Testis (tissue), 2 donors: ENCODE measurements at regions not wholly inside any gene's neighbourhood (a gene's known extent, or its start where the extent isn't known, plus 50 kb on each side); places are given as distances from the start of the nearest gene placed in this dataset.

Experiments
- DNase-seq: peaks from one replicate; pipeline ENCODE4 v3.0.0-alpha.2; 2019
- H3K27ac ChIP-seq, 2 donors: fragments of 200-600 bp; sonication (generic); one replicate each; pipeline ENCODE4 v1.5.1; 2019
- H3K27me3 ChIP-seq: fragments of 200-600 bp; sonication (generic); one replicate; pipeline ENCODE4 v1.5.1; 2019
- H3K36me3 ChIP-seq: fragments of 200-600 bp; sonication (generic); one replicate; pipeline ENCODE4 v1.5.1; 2017; ENCODE audit warnings: low read depth; ENCODE audit errors: missing control alignments
- H3K4me1 ChIP-seq: fragments of 200-600 bp; sonication (generic); one replicate; pipeline ENCODE4 v1.5.1; 2019
- H3K4me3 ChIP-seq, 2 donors: fragments of 200-600 bp; sonication (generic); one replicate each; pipeline ENCODE4 v1.5.1; 2017 to 2019
- H3K9me3 ChIP-seq: fragments of 200-600 bp; sonication (generic); one replicate; pipeline ENCODE4 v1.5.1; 2017
- CTCF ChIP-seq, 3 experiments: fragments of 450-650 bp in 2 of 3; fragments of 200-600 bp in 1 of 3; sonication (generic) in 1 of 3; IDR thresholded peaks; one replicate each; pipeline ENCODE4 v1.5.1; 2016 to 2019; ENCODE audit warnings: antibody characterized with exemption in 3 of 3, mild to moderate bottlenecking in 2 of 3, moderate library complexity in 1 of 3
- POLR2A ChIP-seq: fragments of 450-650 bp; IDR thresholded peaks from one replicate; pipeline ENCODE4 v1.6.1; 2017; ENCODE audit warnings: antibody characterized with exemption, mild to moderate bottlenecking, moderate library complexity
- WGBS, 2 donors: methylation state at CpG; one replicate each; pipeline ENCODE4 v1.1.5; 2018; 5-methylcytosine and 5-hydroxymethylcytosine counted together
- intact Hi-C: fragments of 100-400 bp; cut with DNase I; formaldehyde crosslinking; loops from one replicate; pipeline ENCODE4 v1.15.1; 2023; ENCODE audit warnings: low total_unique reads

GRCh38 chr1:60419023-60419422 is 345.5 kb upstream of the C1orf87 start:
- no peak for DNase-seq
- Histone ChIP-seq H3K4me1 (no peaks in the 10 kb centered on the region), H3K9me3 (no peaks in the 10 kb centered on the region)

GRCh38 chr1:60415696-60416095 is 342.1 kb upstream of the C1orf87 start:
- intact Hi-C loops = no loop called here
- no peaks in the 10 kb centered on the region for H3K4me1 ChIP-seq
- TF ChIP-seq CTCF (IDR thresholded peaks at IDR 0.05) (no peak), POLR2A (no peak)

More at GRCh38 chr1:60419023-60419422, 345.5 kb upstream of the C1orf87 start:
- intact Hi-C loops = no loop called here
- no peak overlapping the region for H3K4me3 ChIP-seq
- no peaks in the 10 kb centered on the region for H3K27me3 ChIP-seq
- no peak overlapping the region for H3K27ac ChIP-seq
- WGBS, 2 donors = 89 to 97% methylated on average over 1 of the region's 1 CpG
- H3K36me3 ChIP-seq = no peaks in the 10 kb centered on the region
- TF ChIP-seq CTCF (IDR thresholded peaks at IDR 0.05) = no peak
- TF ChIP-seq POLR2A = no peak

GRCh38 chr1:60413091-60413490 is 339.5 kb upstream of the C1orf87 start:
- H3K9me3 ChIP-seq = no peaks in the 10 kb centered on the region
- TF ChIP-seq CTCF (IDR thresholded peaks at IDR 0.05) (no peak), POLR2A (no peak)
- no peaks in the 10 kb centered on the region for H3K4me1 ChIP-seq
- no peak overlapping the region for H3K27ac ChIP-seq
- H3K27me3 ChIP-seq = no peaks in the 10 kb centered on the region
- DNase-seq = no peak
- WGBS, 2 donors = 52 to 56% methylated on average over 1 of the region's 1 CpG
- no peak overlapping the region for H3K4me3 ChIP-seq
- no peaks in the 10 kb centered on the region for H3K36me3 ChIP-seq
- intact Hi-C loops = no loop called here

More at GRCh38 chr1:60415696-60416095, 342.1 kb upstream of the C1orf87 start:
- Histone ChIP-seq H3K27ac (no peak overlapping the region), H3K9me3 (no peaks in the 10 kb centered on the region), H3K4me3 (no peak overlapping the region), H3K36me3 (no peaks in the 10 kb centered on the region), H3K27me3 (no peaks in the 10 kb centered on the region)
- DNase-seq = no peak

- intact Hi-C loops = no loop called here
- Histone ChIP-seq H3K9me3 (no peaks in the 10 kb centered on the region), H3K36me3 (no peaks in the 10 kb centered on the region), H3K27ac (no peak overlapping the region), H3K27me3 (no peaks in the 10 kb centered on the region), H3K4me3 (no peak overlapping the region), H3K4me1 (no peaks in the 10 kb centered on the region)
- 55 to 58% methylated on average over 2 of the region's 2 CpGs for WGBS, 2 donors
- no peak for DNase-seq
- no peak for TF ChIP-seq CTCF (IDR thresholded peaks at IDR 0.05)
Measured at GRCh38 chr1:60411591-60411990, 338.0 kb upstream of the C1orf87 start.

GRCh38 chr1:60402816-60403215 is 329.2 kb upstream of the C1orf87 start:
- no peak overlapping the region for H3K27ac ChIP-seq
- H3K36me3 ChIP-seq = no peaks in the 10 kb centered on the region
- no peaks in the 10 kb centered on the region for H3K4me1 ChIP-seq
- H3K4me3 ChIP-seq = no peak overlapping the region
- no peaks in the 10 kb centered on the region for H3K9me3 ChIP-seq
- WGBS, 2 donors = 55 to 65% methylated on average over 4 of the region's 4 CpGs
- TF ChIP-seq POLR2A = no peak
- TF ChIP-seq CTCF (IDR thresholded peaks at IDR 0.05) = no peak
- no peaks in the 10 kb centered on the region for H3K27me3 ChIP-seq
- DNase-seq = no peak
- intact Hi-C loops = no loop called here
